GM12878 (cell line): ENCODE measurements at regions not wholly inside any gene's neighbourhood (a gene's known extent, or its start where the extent isn't known, plus 50 kb on each side); places are given as distances from the start of the nearest gene placed in this dataset.

Source experiments
- ATF2 ChIP-seq: IDR thresholded peaks from 2 replicates; pipeline ENCODE4 v1.6.1; 2012; ENCODE audit warnings: low read length, inconsistent platforms
- BACH1 ChIP-seq: fragments of 450-650 bp; IDR thresholded peaks from 2 replicates; pipeline ENCODE4 v1.6.1; 2017; ENCODE audit warnings: mild to moderate bottlenecking, borderline replicate concordance
- CHD2 ChIP-seq: IDR thresholded peaks from 2 replicates; pipeline ENCODE4 v1.6.1; 2011; ENCODE audit warnings: low read depth, low read length, improper control_type of control experiment, borderline replicate concordance
- IRF5 ChIP-seq: fragments of 450-650 bp; IDR thresholded peaks from 2 replicates; pipeline ENCODE4 v1.6.1; 2017; ENCODE audit warnings: borderline replicate concordance
- KLF5 ChIP-seq: fragments of 450-650 bp; IDR thresholded peaks from 2 replicates; pipeline ENCODE4 v1.6.1; 2014; ENCODE audit warnings: mild to moderate bottlenecking; ENCODE audit not compliant: partially characterized antibody
- MEF2B ChIP-seq: fragments of 450-650 bp; IDR thresholded peaks from 2 replicates; pipeline ENCODE4 v1.6.1; 2018; ENCODE audit warnings: mild to moderate bottlenecking, moderate library complexity; ENCODE audit not compliant: partially characterized antibody, poor library complexity, severe bottlenecking
- PRDM15 ChIP-seq: fragments of 450-650 bp; formaldehyde crosslinking; IDR thresholded peaks from 2 replicates; pipeline ENCODE4 v1.4.0; 2020; ENCODE audit warnings: mild to moderate bottlenecking, moderate library complexity
- SIX5 ChIP-seq: IDR thresholded peaks from 2 replicates; pipeline ENCODE4 v1.6.1; 2011; ENCODE audit warnings: mild to moderate bottlenecking, low read depth, low read length, moderate library complexity; ENCODE audit not compliant: severe bottlenecking
- TARDBP ChIP-seq: IDR thresholded peaks from 2 replicates; pipeline ENCODE4 v1.6.1; 2016; ENCODE audit warnings: borderline replicate concordance
- TCF3 ChIP-seq: IDR thresholded peaks from 2 replicates; pipeline ENCODE4 v1.6.1; 2012; ENCODE audit warnings: low read depth, mild to moderate bottlenecking, low read length, borderline replicate concordance; ENCODE audit not compliant: insufficient read depth
- ZBTB11 ChIP-seq: fragments of 450-650 bp; formaldehyde crosslinking; IDR thresholded peaks from 2 replicates; pipeline ENCODE4 v1.5.0; 2022; ENCODE audit warnings: mild to moderate bottlenecking, missing genetic modification characterization
- ZBTB33 ChIP-seq: fragments of 450-650 bp; IDR thresholded peaks from 2 replicates; pipeline ENCODE4 v1.6.1; 2017; ENCODE audit warnings: mild to moderate bottlenecking
- ZBTB40 ChIP-seq: fragments of 450-650 bp; IDR thresholded peaks from 2 replicates; pipeline ENCODE4 v1.6.1; 2016; ENCODE audit warnings: mild to moderate bottlenecking, moderate library complexity, borderline replicate concordance
- ZNF217 ChIP-seq: fragments of 450-650 bp; IDR thresholded peaks from 2 replicates; pipeline ENCODE4 v1.6.1; 2017; ENCODE audit warnings: antibody characterized with exemption, mild to moderate bottlenecking

- TF ChIP-seq PRDM15 (CRISPR knock-in tag) = no peak
- TF ChIP-seq ZBTB33 = peak; percentile 81
- no peak for TF ChIP-seq TCF3
- TF ChIP-seq MEF2B = peak; percentile 62
- TF ChIP-seq BACH1 = peak; percentile 33; the same call in 1 of the 2 replicates
- no peak for TF ChIP-seq ZNF217
- no peak for TF ChIP-seq ZBTB11 (CRISPR knock-in tag)
- TF ChIP-seq IRF5 = no peak
- TF ChIP-seq SIX5 = no peak
- no peak for TF ChIP-seq TARDBP
- TF ChIP-seq ZBTB40 = no peak
- no peak for TF ChIP-seq KLF5
- TF ChIP-seq ATF2 = no peak
- no peak for TF ChIP-seq CHD2
Measured at GRCh38 chr2:8489221-8489620, 192.6 kb upstream of the ID2 start (continued).
